ENCODE measurements at regions not wholly inside any gene's neighbourhood (a gene's known extent, or its start where the extent isn't known, plus 50 kb on each side); places are given as distances from the start of the nearest gene placed in this dataset.
A peak's percentile ranks its signal among the peaks of the same experiment; 100 is the strongest.
"Not testable (repeated sequence)": the region's sequence is repeated elsewhere in the genome, so short reads cannot be mapped to it uniquely, and the experiment has no call there.

GRCh38 chr13:50159607-50160006 lies 144.4 kb downstream of the KCNRG start:
- DNase-seq = no peak

- DNase-seq = peak; percentile 39
Measured at GRCh38 chr13:50161052-50161451, 145.8 kb downstream of the KCNRG start.

GRCh38 chr13:50162001-50162400 lies 146.8 kb downstream of the KCNRG start:
- DNase-seq = peak; percentile 51

GRCh38 chr13:50162567-50162966 lies 147.3 kb downstream of the KCNRG start:
- no peak for DNase-seq

- no peak for DNase-seq
Measured at GRCh38 chr13:50167224-50167947, 152.1 kb downstream of the KCNRG start.

DNA sequence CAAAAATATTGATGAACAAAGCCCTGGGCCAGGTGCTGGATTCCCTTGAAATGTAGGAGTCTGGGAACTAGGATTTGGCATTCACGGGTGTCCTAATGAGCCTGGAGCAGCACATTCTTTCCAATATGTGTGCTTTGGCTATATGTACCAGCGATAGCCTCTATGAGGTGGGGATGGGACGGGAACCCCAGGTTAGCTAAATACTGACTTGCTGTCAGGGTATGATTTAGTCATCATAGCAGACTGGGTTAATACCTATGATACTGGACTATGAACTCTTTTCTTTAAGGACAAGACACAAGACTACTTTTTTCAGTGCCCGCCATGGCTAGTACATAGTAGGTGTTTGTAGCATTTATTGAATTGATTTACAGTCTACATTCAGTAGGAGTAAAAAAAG lies 152.7 kb downstream of the KCNRG start:
- no peak for DNase-seq

DNA sequence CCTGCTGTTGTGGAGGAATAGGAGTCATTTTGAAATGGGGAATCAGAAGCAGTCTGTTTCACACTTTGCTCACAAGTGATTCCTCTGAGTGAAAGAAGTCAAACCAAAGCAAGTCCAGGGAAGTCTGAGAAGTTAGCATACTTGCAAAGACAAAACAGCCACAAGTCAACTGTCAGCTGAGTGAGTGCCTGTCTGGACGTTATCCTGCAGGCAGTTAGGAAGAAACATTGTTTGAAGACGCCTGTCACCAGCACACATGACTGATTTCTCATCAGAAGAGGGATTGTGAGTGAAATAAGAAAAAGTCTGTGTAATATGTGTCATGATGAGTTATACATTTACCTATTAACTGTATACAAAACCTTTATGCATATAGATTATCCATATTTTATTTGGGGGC lies 153.5 kb downstream of the KCNRG start:
- DNase-seq = no peak

GRCh38 chr13:50170447-50171037 lies 155.3 kb downstream of the KCNRG start:
- DNase-seq = peak; percentile 38

DNA sequence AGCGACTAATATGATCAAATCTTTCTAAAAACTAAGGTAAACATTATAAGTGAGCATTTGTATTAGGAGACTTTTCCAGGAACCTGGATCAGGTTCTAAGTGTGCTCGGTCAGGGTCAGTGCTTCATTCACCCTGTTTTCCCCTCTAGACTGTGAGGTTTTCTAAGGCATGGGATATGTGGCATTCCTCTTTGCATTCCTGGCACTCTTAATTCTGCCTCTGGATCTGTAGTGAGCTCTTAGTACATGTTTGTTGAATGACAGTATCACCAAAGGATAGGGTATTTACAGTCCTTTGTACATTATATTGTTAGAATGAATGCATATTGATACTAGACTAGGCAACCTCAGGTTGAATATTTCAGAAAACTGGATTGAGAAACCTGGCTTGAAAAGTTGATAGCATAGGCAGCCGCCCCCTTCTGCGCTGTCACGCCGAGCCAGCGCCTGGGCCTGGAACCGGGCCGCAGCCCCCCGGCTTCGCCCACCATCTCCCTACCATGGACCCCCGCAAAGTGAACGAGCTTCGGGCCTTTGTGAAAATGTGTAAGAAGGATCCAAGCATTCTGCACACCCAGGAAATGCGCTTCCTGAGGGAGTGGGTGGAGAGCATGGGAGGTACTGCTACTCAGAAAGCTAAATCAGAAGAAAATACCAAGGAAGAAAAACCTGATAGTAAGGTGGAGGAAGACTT lies 156.5 kb downstream of the KCNRG start:
- no peak for DNase-seq

GRCh38 chr13:50173045-50173444 lies 157.8 kb downstream of the KCNRG start:
- DNase-seq = not testable (repeated sequence)

GRCh38 chr13:50174630-50175029 lies 159.4 kb downstream of the KCNRG start:
- no peak for DNase-seq

DNA sequence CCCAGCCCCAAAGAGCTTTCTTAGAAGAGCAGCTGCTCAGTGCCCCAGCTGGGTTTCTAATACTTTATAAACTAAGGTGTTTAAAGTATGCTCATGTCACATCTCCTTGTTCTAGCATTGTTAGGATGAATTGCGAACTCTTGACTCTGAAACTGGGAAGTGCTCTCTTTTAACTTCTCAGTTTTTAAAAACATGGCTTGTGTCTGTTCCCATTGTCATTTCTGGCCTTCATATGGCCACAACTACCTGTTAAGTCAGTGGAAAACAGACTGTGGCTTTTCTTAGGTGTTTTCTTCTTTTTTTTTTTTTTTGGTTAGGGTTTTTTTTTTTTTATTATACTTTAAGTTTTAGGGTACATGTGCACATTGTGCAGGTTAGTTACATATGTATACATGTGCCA lies 164.7 kb downstream of the KCNRG start:
- DNase-seq = no peak

DNA sequence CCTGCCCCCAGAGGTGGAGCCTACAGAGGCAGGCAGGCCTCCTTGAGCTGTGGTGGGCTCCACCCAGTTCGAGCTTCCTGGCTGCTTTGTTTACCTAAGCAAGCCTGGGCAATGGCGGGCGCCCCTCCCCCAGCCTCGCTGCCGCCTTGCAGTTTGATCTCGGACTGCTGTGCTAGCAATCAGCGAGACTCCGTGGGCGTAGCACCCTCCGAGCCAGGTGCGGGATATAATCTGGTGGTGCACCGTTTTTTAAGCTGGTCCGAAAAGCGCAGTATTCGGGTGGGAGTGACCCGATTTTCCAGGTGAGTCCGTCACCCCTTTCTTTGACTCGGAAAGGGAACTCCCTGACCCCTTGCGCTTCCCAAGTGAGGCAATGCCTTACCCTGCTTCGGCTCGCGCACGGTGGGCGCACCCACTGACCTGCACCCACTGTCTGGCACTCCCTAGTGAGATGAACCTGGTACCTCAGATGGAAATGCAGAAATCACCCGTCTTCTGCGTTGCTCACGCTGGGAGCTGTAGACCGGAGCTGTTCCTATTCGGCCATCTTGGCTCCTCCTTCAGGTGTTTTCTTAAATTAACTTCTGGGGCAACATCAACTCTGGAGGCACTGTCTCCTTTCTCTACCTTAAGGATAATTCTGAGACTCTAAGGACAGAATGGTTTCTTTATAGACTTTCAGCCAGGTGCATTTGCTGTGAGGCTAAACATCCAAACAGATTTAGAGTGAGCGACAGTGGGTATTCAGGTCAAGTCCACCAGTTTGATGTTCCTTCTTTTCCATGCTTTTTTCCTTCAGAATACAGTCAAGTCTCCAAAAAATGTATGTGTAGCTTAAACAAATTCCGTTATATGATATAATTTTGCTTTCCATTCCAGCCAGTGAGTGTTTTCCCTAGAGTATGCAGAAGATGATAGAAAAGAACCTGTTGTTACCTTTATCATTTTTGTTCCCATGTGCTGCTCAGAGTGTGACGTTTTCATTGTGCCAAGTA lies 170.8 kb downstream of the KCNRG start:
- DNase-seq = not testable (repeated sequence)

DNA sequence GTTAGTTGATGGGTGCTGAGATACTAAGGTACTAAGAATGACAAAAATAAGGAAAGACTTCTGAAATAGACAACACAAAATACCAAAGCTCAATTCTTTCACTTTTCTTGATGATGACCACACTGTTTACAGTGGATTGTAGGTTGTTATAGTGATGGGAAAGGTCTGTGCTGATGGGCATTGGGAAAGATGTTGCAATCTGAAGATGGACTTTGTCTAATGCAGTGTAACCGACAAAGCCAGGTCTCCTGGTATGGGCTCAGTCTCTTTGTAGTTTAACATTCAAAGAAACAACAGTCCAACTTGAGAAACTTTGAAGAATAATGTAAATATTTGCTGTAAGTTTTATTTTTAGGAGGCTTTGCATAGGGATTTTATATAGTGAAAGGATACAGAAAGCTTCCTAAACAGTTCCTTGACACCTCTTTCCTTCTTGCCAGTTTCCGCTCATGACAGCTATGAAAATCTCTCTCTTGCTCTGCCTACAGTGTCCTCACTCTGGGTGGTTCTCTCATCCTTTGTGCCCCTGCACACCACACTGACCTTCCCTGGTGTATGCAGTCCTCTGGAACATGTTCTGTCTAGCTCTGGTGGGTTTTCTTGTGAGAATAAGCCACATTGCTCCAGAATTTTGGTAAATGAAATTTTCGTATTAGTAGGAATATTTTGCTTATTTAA lies 172.2 kb downstream of the KCNRG start:
- no peak for DNase-seq

DNA sequence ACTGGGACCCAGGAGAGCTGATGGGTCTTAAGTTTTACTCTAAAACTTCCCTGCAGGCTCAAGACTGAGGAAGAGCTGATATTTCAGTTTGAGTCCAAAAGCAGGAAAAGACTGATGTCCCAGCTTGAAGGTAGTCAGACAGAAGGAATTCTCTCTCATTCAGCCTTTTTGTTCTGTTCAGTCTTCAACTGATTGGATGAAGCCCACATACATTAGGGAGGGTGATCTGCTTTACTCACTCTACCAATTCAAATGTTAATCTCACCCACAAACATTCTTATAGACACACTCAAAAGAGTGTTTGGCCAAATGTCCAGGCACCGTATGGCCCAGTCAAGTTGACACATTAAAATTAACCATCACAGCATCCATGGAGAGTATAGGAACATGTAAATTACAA lies 173.5 kb downstream of the KCNRG start:
- DNase-seq = no peak

DNA sequence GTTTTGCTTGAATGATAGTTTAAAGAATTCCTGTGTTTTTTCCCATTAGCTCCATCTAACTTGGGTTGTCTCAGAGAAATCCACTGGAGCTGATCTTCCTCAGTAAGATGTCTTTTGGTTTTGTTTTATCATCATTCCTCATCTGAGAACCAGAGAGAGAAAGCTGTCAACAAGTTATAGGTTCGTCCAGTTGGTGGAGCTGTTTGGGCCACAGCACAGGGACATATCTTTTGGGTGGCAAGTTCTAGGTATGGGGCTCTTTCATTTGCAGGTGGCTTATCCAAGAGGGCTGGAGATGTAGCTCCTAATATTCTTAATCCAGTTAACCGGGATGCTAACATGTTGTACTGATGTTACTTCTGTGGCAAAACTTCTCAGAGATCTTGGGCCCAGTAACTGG lies 174.2 kb downstream of the KCNRG start:
- no peak for DNase-seq

GRCh38 chr13:50191004-50191403 lies 175.8 kb downstream of the KCNRG start:
- no peak for DNase-seq

DNA sequence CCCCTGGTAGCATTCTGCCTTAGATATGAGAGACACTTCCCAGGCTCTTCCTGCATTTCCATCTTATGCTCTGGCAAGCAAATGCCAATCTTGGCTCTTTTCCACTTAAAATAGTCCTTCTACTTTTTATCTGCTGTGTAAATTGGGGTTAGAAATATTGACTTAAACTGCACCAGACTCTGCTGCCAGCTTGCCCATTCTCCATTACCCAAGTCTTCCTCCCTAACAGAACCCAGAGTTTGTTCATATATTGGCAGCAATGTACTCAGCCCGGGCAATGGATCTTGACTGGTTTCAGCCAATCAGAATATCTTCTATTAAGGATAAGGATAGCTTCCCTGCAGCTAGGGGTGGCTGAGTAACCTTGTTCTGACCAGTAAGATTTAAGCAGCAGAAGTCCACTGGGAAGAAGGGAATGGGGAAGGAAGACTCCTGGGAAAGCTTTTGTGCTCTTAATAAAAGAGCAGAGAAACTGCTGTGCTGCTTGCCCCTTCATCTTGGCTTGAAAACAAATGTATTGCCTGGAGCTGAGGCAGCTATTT lies 177.1 kb downstream of the KCNRG start:
- no peak for DNase-seq

- DNase-seq = no peak
Measured at GRCh38 chr13:50195045-50195444, 179.8 kb downstream of the KCNRG start.

DNA sequence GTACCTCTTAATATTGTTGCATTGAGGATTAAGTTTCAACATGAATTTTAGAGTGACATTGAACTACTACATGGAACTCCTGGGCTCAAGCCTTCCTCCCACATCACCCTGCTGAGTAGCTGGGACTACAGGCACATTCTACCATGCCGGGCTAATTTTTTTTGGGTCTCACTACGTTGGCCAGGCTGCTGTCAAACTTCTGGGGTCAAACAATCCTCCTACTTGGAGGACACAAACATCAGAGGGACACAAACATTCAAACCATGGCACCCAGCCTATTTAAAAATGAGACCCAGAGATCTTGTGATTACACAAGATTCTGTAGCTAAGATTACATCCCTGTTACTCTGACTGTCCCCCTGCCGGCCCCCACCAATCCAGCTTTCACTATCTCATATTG lies 180.9 kb downstream of the KCNRG start:
- DNase-seq = no peak

- peak; percentile 28 for DNase-seq
Measured at GRCh38 chr13:50197705-50198104, 182.5 kb downstream of the KCNRG start.

- DNase-seq = peak; percentile 70
Measured at GRCh38 chr13:50198508-50198907, 183.3 kb downstream of the KCNRG start.

Data from fibroblast of skin of right quadriceps (primary cell).